SU-DHL-6 (cell line): ENCODE measurements at regions not wholly inside any gene's neighbourhood (a gene's known extent, or its start where the extent isn't known, plus 50 kb on each side); places are given as distances from the start of the nearest gene placed in this dataset.

ENCODE experiments used
- EZH2phosphoT487 ChIP-seq: fragments of 200-600 bp; sonication (generic), shearing (Covaris generic); conservative IDR thresholded peaks from 2 replicates; pipeline ENCODE4 v1.6.1; 2018; ENCODE audit warnings: mild to moderate bottlenecking, antibody characterized with exemption, low read length, moderate library complexity, mixed read lengths
- TF ChIP-seq, protein P1 (sequence below): fragments of 200-600 bp; sonication (generic); IDR thresholded peaks from one replicate; pipeline ENCODE4 v1.5.1; 2017; ENCODE audit warnings: antibody characterized with exemption, mild to moderate bottlenecking, low read length, moderate library complexity; ENCODE audit not compliant: insufficient read depth, poor library complexity, severe bottlenecking

DNA sequence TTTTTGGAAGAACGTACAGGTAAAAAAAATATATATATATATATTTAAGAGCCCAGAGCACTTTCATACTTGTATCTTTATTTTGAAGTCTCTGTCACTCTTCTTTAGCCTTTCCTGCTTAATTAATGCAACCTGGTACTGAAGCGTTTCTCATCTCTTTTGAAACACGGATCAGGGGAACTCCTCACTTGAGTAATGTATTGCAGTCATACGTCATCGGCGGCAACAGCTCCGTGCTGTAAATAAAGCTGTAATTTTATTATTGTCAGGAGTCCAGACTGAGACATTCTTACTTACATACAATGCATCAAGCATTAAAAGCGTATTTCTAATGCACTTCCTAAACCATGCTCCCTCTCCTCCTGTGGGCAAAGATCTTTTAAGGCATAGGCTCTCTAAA lies 514.7 kb downstream of the SOX11 start:
- TF ChIP-seq, protein P1, sequence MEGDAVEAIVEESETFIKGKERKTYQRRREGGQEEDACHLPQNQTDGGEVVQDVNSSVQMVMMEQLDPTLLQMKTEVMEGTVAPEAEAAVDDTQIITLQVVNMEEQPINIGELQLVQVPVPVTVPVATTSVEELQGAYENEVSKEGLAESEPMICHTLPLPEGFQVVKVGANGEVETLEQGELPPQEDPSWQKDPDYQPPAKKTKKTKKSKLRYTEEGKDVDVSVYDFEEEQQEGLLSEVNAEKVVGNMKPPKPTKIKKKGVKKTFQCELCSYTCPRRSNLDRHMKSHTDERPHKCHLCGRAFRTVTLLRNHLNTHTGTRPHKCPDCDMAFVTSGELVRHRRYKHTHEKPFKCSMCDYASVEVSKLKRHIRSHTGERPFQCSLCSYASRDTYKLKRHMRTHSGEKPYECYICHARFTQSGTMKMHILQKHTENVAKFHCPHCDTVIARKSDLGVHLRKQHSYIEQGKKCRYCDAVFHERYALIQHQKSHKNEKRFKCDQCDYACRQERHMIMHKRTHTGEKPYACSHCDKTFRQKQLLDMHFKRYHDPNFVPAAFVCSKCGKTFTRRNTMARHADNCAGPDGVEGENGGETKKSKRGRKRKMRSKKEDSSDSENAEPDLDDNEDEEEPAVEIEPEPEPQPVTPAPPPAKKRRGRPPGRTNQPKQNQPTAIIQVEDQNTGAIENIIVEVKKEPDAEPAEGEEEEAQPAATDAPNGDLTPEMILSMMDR = no peak
- no peak for TF ChIP-seq EZH2phosphoT487
